H54 (cell line): ENCODE measurements at regions not wholly inside any gene's neighbourhood (a gene's known extent, or its start where the extent isn't known, plus 50 kb on each side); places are given as distances from the start of the nearest gene placed in this dataset.
"Not testable (repeated sequence)": the region's sequence is repeated elsewhere in the genome, so short reads cannot be mapped to it uniquely, and the experiment has no call there.

Experiments used
- DNase-seq: peaks from one replicate; pipeline ENCODE4 v3.0.0; 2011; ENCODE audit warnings: low spot score, mixed read lengths; ENCODE audit not compliant: insufficient read length
- FAIRE-seq: peaks from 3 replicates; lab custom pipeline; 2011; peaks lifted over from hg19 to GRCh38; lab: Jason Lieb, UNC
- POLR2A ChIP-seq: IDR thresholded peaks from 2 replicates; pipeline ENCODE4 v1.6.1; 2011; ENCODE audit warnings: low read depth, mild to moderate bottlenecking, low read length

- TF ChIP-seq POLR2A, result no peak
- FAIRE-seq, result no peak
- DNase-seq, result no peak
Observed at GRCh38 chr16:72475688-72476087, 303.7 kb upstream of the PMFBP1 start.

DNA sequence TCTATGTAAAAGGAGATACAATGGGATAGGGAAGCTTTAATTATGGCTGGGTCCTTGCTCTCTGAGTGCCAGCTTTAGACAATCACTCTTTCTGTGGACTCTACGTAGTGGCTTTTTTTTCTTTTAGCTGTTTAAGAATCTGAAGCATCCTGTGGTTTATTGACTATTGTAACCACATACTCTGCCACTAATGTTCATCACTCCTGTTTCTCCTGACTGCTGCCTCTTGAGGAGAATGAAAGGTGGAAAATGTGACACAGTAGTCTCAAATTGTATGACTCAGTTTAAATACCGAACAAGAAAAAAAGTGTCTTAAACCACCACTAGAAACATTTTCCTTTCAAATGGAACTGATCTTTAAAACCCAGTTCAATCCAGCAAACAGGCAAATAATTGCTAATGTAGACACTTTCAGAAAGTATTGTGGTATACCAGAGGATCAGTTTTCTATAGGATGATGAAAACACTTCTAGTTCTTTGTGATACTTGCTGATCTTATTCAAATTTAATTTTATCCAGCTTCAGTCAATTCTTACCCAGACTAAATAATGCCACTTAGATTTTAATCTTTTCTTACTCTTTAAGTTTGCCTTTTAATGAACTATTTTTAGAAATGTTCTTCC, 302.7 kb upstream of the PMFBP1 start:
- peak; percentile 98 for FAIRE-seq
- peak; percentile 7 for DNase-seq
- no peak for TF ChIP-seq POLR2A

DNA sequence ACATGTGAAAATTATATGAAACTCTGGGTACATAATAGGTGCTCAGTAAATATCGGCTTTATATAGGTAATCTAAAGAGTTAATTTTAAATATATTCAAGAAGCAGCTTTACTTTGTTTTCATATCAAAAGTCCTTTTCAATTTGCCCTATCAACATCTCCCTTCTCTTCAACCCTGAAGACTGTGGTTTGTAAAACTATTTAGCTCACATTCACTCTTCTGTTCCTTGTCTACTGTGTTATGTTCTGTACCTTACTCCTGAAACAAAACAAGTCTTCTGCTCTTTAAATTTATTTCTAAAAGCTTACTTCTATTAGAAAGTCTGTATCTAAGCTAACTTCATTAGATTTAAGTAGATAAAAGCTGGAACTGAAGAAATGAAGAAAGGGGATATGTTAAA, 301.7 kb upstream of the PMFBP1 start:
- TF ChIP-seq POLR2A, result no peak
- FAIRE-seq (no peak), DNase-seq (no peak)

DNA sequence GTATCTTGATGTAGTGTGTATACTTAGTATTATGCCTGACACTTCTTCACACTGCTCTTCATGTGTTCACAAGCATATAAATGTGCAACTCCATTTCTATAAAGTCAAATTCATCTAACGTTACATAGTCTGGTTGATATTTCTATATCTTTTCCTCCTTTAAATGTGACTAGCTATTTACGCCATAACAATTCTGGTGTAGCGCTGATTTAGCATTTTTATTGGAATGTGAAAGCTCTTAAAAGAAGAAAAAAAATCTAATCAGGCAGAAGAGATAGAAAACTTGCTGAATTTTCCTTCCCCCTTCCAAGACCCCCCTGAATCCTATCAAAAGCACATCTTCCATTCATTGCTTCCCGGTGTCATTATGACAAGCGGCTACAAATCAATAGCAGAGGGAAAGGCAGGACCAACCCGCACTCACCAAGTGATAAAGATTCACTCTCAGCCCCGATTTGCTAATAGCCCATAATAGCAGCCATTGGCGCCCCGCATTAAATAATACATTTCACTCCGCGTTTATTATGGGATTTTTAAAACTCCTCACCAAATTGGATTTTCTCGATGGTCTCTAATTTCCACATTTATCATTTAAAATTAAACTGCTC, 299.5 kb upstream of the PMFBP1 start:
- DNase-seq (no peak), FAIRE-seq (no peak)
- TF ChIP-seq POLR2A, result no peak

- DNase-seq, result no peak
- TF ChIP-seq POLR2A, result no peak
- no peak for FAIRE-seq
Observed at GRCh38 chr16:72470541-72470940, 298.6 kb upstream of the PMFBP1 start.

DNA sequence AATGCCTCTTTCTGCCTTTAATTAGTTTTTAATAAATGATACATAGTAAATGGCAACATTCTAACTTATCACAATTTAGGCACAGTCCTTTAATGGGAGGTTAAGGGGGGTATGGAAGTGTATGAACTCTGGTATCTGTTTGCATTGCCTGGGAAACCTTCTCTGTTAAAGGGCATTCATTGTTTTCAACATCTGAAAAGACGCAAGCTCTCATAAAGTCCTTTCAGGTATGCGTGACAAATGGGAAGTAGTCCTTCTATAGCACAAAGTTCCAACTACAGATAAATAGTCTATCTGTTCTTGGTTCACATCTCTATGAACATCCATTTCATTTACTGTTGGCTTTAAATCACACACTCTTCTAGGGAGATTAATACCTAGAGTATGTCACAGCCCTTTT, 298.0 kb upstream of the PMFBP1 start:
- FAIRE-seq, result no peak
- DNase-seq, result no peak
- no peak for TF ChIP-seq POLR2A

DNA sequence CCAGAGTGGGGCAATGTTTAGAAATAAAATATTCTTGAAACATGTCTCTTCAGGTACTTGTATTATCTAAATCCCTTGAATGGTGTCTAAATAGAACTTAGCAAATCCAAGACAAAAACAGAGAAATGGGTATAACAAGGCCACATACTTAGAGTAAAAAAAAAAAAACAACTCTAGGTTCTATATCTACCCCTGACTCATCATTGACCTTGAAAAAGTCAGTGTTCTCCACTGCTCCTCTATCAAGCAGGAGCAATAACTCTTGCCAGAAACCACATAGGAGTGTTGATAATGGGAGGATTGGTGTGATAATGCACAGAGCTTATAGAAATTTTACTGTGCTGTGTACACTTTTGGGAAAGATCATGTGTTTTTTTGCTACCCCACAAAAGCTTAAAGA, 296.6 kb upstream of the PMFBP1 start:
- no peak for FAIRE-seq
- DNase-seq, result no peak
- TF ChIP-seq POLR2A, result no peak

DNA sequence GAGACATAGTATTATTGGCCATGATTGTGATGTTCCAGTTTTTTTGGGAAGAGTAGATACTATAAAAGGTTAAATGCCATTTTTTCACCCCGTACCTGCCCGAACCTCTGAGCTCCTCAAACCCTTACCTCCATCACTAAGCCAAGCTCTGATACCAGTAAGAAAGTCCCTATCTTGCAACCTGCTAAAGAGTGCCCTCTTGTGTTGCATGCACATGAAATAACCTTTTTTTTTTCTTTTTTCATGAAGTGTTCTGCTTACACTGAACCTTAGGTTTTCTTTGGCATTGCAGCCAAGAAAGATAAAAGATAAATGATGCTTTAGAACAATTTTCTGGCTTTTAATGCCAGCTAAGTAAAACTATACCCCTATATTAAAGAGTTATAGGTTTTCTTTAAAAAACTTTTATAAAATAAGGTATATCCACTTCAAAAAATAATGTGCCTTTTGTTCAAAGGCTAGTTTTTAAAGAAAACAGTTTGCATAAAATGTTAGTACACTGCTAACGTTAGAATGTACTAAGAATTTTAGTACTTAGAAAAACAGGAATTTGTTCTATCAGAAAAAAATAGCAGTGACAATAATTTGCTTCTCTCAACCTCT, 295.3 kb upstream of the PMFBP1 start:
- no peak for TF ChIP-seq POLR2A
- FAIRE-seq (peak; percentile 86), DNase-seq (no peak)

DNA sequence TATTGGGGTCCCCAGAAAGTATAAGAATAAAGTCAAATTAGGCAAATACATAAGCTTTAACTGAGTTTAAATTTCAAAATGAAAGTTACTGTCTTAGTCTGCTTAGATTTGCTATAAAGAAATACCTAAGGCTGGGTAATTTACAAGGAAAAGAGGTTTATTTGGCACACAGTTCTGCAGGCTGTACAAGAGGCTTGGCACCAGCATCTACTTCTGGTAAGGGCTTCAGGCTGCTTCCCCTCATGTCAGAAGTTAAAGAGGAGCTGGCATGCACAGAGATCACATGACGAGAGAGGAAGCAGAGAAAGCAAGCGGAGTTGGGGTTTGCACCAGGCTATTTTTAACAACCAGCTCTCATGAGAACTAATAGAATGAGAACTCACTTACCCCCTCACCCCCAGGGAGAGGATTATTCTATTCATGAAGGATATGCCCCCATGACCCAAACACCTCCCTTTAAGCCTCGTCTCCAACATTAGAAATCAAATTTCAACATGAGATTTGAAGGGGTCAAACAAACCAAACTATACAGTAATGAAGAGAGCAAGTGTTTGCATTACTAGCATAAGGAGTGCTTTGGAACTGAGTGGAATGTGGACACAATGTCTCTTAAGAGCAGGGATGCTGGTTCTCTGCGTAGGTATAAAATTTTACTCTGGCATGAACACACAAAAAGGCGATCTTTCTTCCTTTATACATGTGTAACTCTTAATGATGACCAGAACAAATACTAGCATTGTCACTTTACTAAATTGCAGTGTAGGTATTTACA, 292.8 kb upstream of the PMFBP1 start:
- FAIRE-seq, result no peak
- no peak for TF ChIP-seq POLR2A
- DNase-seq, result no peak

- FAIRE-seq (no peak), DNase-seq (no peak)
- TF ChIP-seq POLR2A, result no peak
Observed at GRCh38 chr16:72464052-72464451, 292.1 kb upstream of the PMFBP1 start.

DNA sequence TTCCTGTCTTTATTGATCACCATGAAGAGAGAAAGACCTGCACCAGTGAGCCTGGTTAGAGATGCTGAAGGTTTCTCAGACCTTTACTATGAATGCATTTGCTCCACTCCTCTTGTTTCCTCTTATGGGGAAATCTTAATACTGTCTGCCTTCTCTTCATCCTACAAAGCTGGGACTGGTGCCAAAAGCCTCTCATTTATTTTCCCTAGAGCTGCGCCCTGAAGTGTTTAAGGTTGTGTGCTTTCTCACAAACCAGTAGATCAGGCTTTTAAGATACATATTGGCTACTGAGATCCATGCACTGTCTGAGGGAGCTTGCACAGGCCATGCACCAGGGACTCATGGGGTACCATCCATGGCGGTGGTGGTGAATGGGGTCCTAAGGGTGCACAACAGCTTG, 286.1 kb upstream of the PMFBP1 start:
- DNase-seq (no peak), FAIRE-seq (no peak)
- TF ChIP-seq POLR2A, result no peak

- DNase-seq (no peak), FAIRE-seq (no peak)
- TF ChIP-seq POLR2A, result no peak
Observed at GRCh38 chr16:72457243-72457940, 285.4 kb upstream of the PMFBP1 start.

DNA sequence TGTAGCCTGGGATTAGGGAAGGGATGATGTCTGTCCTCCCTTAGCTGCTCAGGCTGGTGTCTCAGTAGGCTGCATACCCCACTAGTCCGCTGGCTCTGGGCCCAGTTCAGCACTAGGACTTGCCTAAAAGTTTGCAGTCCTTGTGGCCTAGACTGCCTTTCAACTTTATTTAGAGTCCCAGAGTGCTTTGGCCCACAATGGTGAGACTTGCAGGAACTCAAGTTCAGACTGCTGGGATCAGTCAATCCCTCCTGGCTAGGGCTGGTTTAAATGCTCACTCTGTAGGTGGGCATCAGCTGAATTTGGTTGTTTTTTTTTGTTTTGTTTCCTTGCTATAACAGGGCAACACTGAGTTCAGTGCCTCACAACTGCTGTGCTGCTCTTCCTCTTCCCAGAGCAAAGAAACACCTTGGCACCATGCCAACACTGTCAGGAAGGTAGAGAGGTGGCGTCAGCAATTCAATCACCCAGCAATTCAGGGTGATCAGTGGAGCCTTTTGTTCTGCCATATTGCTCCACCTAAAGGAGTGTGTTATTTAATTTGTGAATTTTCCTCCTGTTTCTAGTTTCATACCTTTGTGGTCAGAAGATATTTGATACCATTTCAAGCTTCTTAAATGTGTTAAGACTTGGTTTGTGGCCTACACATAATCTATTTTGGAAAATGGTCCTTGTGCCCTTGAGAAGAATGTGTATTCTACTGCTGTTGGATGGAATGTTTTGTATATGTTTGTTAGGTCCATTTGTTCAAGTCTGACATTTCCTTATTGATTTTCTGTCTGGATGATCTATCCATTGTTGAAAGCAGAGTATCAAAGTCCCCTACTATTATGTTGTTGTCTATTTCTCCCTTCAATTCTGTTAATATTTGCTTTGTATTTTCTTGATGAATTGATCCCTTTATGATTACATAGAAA, 284.0 kb upstream of the PMFBP1 start:
- DNase-seq (no peak), FAIRE-seq (no peak)

DNA sequence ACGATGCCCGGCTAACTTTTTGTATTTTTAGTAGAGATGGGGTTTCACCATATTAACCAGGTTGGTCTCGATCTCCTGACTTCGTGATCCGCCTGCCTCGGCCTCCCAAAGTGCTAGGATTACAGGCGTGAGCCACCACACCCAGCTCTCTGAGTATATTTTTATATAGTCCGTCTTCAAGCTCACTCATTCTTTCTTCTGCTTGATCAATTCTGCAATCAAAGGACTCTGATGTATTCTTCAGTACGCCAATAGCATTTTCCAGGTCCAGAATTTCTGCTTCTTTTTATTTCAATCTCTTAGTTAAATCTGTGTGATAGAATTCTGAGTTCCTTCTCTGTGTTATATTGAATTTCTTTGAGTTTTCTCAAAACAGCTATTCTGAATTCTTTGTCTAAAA, 281.9 kb upstream of the PMFBP1 start:
- FAIRE-seq, DNase-seq: not testable (repeated sequence)

More for the DNA sequence above, 284.0 kb upstream of the PMFBP1 start:
- no peak for TF ChIP-seq POLR2A
